GM12878 (cell line): ENCODE measurements at regions not wholly inside any gene's neighbourhood (a gene's known extent, or its start where the extent isn't known, plus 50 kb on each side); places are given as distances from the start of the nearest gene placed in this dataset.

Source experiments
- ATAC-seq: fragments of 200-7000 bp; cut with Tn5 transposase; 3 replicates; pipeline ENCODE4 v1.9.1; 2020; ENCODE audit warnings: mild to moderate bottlenecking, moderate library complexity
- BruUV-seq: library from RNA; stranded (reverse); fragments of 400-500 nt; replicated peaks from 2 replicates; lab custom pipeline; 2021; lab: Mats Ljungman, UMichigan
- CTCF ChIA-PET: fragments of 300-600 bp; sonication (Branson Sonifier 250); formaldehyde crosslinking; extraction: SDS; loops from one replicate; lab custom pipeline; 2021; ENCODE audit warnings: inconsistent platforms; lab: Yijun Ruan, JAX
- POLR2A ChIA-PET: fragments of 350-600 bp; formaldehyde crosslinking; extraction: SDS; loops from one replicate; lab custom pipeline; 2021; ENCODE audit warnings: inconsistent platforms; lab: Charles Lee
- RAD21 ChIA-PET: fragments of 300-600 bp; sonication (Branson Sonifier 250); formaldehyde crosslinking; loops from one replicate; lab custom pipeline; 2023; ENCODE audit warnings: antibody characterized with exemption; ENCODE audit not compliant: unreplicated experiment; lab: Charles Lee
- SMC1A ChIA-PET: fragments of 300-600 bp; sonication (Branson Sonifier 250); formaldehyde crosslinking; loops from one replicate; lab custom pipeline; 2023; ENCODE audit not compliant: unreplicated experiment, uncharacterized antibody; lab: Charles Lee
- DNase-seq: peaks from one replicate; pipeline ENCODE4 v3.0.0-alpha.2; 2011; ENCODE audit warnings: low read depth, low spot score
- FAIRE-seq: peaks from 3 replicates; lab custom pipeline; 2011; peaks lifted over from hg19 to GRCh38; lab: Jason Lieb, UNC
- H2AFZ ChIP-seq: 2 replicates; pipeline ENCODE4 v1.6.0; 2011; ENCODE audit warnings: low read depth, low read length, control low read depth; ENCODE audit not compliant: control insufficient read depth
- H3K27ac ChIP-seq: 2 replicates; pipeline ENCODE4 v1.5.1; 2011; ENCODE audit warnings: control low read depth; ENCODE audit not compliant: control insufficient read depth, insufficient read depth
- H3K27me3 ChIP-seq, 2 experiments: replicated peaks in 1 of 2; 2 replicates each; pipeline versions ENCODE4 v1.6.0 to v1.6.1; 2011; ENCODE audit warnings: low read length in 1 of 2; ENCODE audit not compliant: control insufficient read depth in 2 of 2, insufficient read depth in 2 of 2
- H3K36me3 ChIP-seq, 2 experiments: 2 replicates each; pipeline ENCODE4 v1.5.1; 2011; ENCODE audit warnings: low read length in 1 of 2; ENCODE audit not compliant: control insufficient read depth in 2 of 2, insufficient read depth in 2 of 2
- H3K4me1 ChIP-seq: 2 replicates; pipeline ENCODE4 v1.6.1; 2011; ENCODE audit warnings: mild to moderate bottlenecking, low read length, moderate library complexity, mixed read lengths; ENCODE audit not compliant: control insufficient read depth, insufficient read depth
- H3K4me2 ChIP-seq: 2 replicates; pipeline ENCODE4 v1.6.0; 2011; ENCODE audit warnings: control low read depth; ENCODE audit not compliant: control insufficient read depth, insufficient read depth
- H3K4me3 ChIP-seq: fragments of 200-600 bp; sonication (generic); 2 replicates; pipeline ENCODE4 v1.5.1; 2016
- H3K79me2 ChIP-seq: 2 replicates; pipeline ENCODE4 v1.6.0; 2011; ENCODE audit warnings: low read length; ENCODE audit not compliant: control insufficient read depth, insufficient read depth
- H3K9ac ChIP-seq: 2 replicates; pipeline ENCODE4 v1.8.0; 2011; ENCODE audit warnings: low read length, control low read depth, mixed read lengths; ENCODE audit not compliant: control insufficient read depth, insufficient read depth
- H3K9me3 ChIP-seq: replicated peaks from 3 replicates; pipeline ENCODE4 v1.5.1; 2011; ENCODE audit warnings: mild to moderate bottlenecking, low read length; ENCODE audit not compliant: control insufficient read depth, insufficient read depth
- H4K20me1 ChIP-seq: 2 replicates; pipeline ENCODE4 v1.6.0; 2011; ENCODE audit not compliant: control insufficient read depth, insufficient read depth
- BRCA1 ChIP-seq: IDR thresholded peaks from 2 replicates; pipeline ENCODE4 v1.6.1; 2011; ENCODE audit warnings: low read depth, low read length, improper control_type of control experiment
- CEBPB ChIP-seq, 2 experiments: fragments of 150-350 bp in 1 of 2; IDR thresholded peaks; 2 replicates each; pipeline ENCODE4 v1.6.1; 2012 to 2014; ENCODE audit warnings: low read depth in 2 of 2, low read length in 2 of 2, borderline replicate concordance in 1 of 2, inconsistent platforms in 1 of 2
- IRF4 ChIP-seq: IDR thresholded peaks from 2 replicates; pipeline ENCODE4 v1.6.1; 2011; ENCODE audit warnings: low read depth, low read length
- JUNB ChIP-seq: IDR thresholded peaks from 2 replicates; pipeline ENCODE4 v1.6.1; 2016; ENCODE audit warnings: antibody characterized with exemption, mild to moderate bottlenecking
- MTA3 ChIP-seq: IDR thresholded peaks from 2 replicates; pipeline ENCODE4 v1.6.1; 2012; ENCODE audit warnings: low read length, inconsistent platforms, borderline replicate concordance
- NFXL1 ChIP-seq: fragments of 450-650 bp; IDR thresholded peaks from 2 replicates; pipeline ENCODE4 v1.6.1; 2017; ENCODE audit warnings: antibody characterized with exemption, mild to moderate bottlenecking, borderline replicate concordance
- NFYB ChIP-seq: IDR thresholded peaks from 2 replicates; pipeline ENCODE4 v1.6.1; 2011; ENCODE audit warnings: low read depth, mild to moderate bottlenecking, low read length, improper control_type of control experiment, moderate library complexity; ENCODE audit not compliant: insufficient read depth
- SRF ChIP-seq, 2 experiments: IDR thresholded peaks; 2 replicates each; pipeline ENCODE4 v1.6.1; 2011; ENCODE audit warnings: low read depth in 2 of 2, low read length in 2 of 2, mild to moderate bottlenecking in 1 of 2, moderate library complexity in 1 of 2
- STAT1 ChIP-seq: fragments of 450-650 bp; conservative IDR thresholded peaks from 2 replicates; pipeline ENCODE4 v1.6.1; 2014; ENCODE audit warnings: antibody characterized with exemption, mild to moderate bottlenecking
- TAF1 ChIP-seq: IDR thresholded peaks from 2 replicates; pipeline ENCODE4 v1.6.1; 2011; ENCODE audit warnings: mild to moderate bottlenecking, low read depth, low read length, borderline replicate concordance
- TBL1XR1 ChIP-seq: IDR thresholded peaks from 2 replicates; pipeline ENCODE4 v1.6.1; 2012; ENCODE audit warnings: low read depth, low read length, improper control_type of control experiment
- YBX1 ChIP-seq: fragments of 450-650 bp; IDR thresholded peaks from 2 replicates; pipeline ENCODE4 v1.6.1; 2016; ENCODE audit warnings: antibody characterized with exemption
- ZNF217 ChIP-seq: fragments of 450-650 bp; IDR thresholded peaks from 2 replicates; pipeline ENCODE4 v1.6.1; 2017; ENCODE audit warnings: antibody characterized with exemption, mild to moderate bottlenecking
- WGBS: methylation state at CpG from one replicate; pipeline ENCODE4 v1.1.6; 2016; ENCODE audit warnings: low lambda C conversion rate; ENCODE audit not compliant: insufficient replicate concordance, insufficient coverage; ENCODE audit errors: missing lambda C conversion rate; 5-methylcytosine and 5-hydroxymethylcytosine counted together
- in situ Hi-C: fragments of 300-500 bp; cut with MboI; formaldehyde crosslinking; loops from 9 replicates; pipeline ENCODE4 v1.14.3; 2018; ENCODE audit warnings: mixed read lengths
- intact Hi-C: fragments of 100-400 bp; cut with micrococcal nuclease; formaldehyde crosslinking; loops from one replicate; pipeline ENCODE4 v1.14.2; 2022; ENCODE audit not compliant: unreplicated experiment
- TF ChIP-seq, protein P1 (sequence below): fragments of 450-650 bp; IDR thresholded peaks from 2 replicates; pipeline ENCODE4 v1.6.1; 2017; ENCODE audit warnings: mild to moderate bottlenecking, moderate library complexity
- TF ChIP-seq, protein P2 (sequence below): fragments of 450-650 bp; IDR thresholded peaks from 2 replicates; pipeline ENCODE4 v1.6.1; 2018; ENCODE audit warnings: mild to moderate bottlenecking, low read depth, moderate library complexity; ENCODE audit not compliant: partially characterized antibody

DNA sequence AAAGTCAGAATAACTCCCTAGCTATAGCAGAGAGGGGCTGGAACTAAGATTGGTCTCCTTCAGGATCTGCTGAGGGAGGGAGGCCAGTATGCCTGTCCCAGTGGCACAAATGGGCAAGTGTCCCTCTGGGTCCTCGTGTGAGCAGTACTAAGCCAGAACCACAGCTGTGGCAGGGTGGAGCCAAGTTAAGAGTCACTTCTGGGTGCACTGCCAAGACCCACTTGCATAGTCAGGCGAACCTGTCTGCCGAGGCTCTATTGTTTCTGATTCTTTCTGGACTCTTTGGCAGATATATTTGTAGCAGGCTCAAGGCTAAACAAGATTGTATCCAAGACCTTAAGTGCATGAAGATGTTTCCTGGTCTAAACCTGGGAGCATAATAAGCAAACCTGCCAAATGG, 1123.7 kb upstream of the POU3F4 start (continued):
- TF ChIP-seq, protein P1, sequence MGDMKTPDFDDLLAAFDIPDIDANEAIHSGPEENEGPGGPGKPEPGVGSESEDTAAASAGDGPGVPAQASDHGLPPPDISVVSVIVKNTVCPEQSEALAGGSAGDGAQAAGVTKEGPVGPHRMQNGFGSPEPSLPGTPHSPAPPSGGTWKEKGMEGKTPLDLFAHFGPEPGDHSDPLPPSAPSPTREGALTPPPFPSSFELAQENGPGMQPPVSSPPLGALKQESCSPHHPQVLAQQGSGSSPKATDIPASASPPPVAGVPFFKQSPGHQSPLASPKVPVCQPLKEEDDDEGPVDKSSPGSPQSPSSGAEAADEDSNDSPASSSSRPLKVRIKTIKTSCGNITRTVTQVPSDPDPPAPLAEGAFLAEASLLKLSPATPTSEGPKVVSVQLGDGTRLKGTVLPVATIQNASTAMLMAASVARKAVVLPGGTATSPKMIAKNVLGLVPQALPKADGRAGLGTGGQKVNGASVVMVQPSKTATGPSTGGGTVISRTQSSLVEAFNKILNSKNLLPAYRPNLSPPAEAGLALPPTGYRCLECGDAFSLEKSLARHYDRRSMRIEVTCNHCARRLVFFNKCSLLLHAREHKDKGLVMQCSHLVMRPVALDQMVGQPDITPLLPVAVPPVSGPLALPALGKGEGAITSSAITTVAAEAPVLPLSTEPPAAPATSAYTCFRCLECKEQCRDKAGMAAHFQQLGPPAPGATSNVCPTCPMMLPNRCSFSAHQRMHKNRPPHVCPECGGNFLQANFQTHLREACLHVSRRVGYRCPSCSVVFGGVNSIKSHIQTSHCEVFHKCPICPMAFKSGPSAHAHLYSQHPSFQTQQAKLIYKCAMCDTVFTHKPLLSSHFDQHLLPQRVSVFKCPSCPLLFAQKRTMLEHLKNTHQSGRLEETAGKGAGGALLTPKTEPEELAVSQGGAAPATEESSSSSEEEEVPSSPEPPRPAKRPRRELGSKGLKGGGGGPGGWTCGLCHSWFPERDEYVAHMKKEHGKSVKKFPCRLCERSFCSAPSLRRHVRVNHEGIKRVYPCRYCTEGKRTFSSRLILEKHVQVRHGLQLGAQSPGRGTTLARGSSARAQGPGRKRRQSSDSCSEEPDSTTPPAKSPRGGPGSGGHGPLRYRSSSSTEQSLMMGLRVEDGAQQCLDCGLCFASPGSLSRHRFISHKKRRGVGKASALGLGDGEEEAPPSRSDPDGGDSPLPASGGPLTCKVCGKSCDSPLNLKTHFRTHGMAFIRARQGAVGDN = no peak

DNA sequence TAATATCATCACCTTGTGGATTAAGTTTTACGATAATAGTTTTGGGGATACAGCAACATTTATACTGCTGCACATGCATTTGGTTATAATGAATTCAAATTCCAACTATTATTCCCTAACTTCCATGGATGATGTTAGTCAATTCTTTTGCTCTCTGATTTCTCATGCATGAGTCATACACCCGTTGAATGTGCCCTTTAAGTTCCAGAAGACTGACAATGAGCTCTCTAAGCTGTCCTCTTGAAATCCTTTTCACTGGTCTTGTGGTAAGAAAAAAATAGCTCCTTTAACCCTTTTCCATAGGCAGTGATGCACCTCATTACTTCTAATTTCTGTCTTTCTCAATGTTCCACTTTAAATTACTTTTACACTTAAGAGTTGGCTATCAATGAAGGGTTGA, 1095.2 kb upstream of the POU3F4 start:
- FAIRE-seq = no peak
- BruUV-seq = no TSS peak

More for the DNA sequence above, 1095.2 kb upstream of the POU3F4 start:
- Histone ChIP-seq H3K9me3 (no peaks in the 10 kb centered on the region), H4K20me1 (no peaks in the 10 kb centered on the region), H3K79me2 (no peaks in the 10 kb centered on the region), H3K27ac (no peak overlapping the region), H3K4me2 (no peak overlapping the region), H3K4me3 (no peak overlapping the region), H2AFZ (no peak overlapping the region), H3K27me3 (no peaks in the 10 kb centered on the region), H3K9ac (no peak overlapping the region), H3K36me3 (no peaks in the 10 kb centered on the region), H3K4me1 (no peaks in the 10 kb centered on the region)
- CTCF ChIA-PET = no interaction called here
- no peak for TF ChIP-seq NFYB
- no peak for TF ChIP-seq YBX1
- TF ChIP-seq BRCA1 = no peak
- TF ChIP-seq, protein P2, sequence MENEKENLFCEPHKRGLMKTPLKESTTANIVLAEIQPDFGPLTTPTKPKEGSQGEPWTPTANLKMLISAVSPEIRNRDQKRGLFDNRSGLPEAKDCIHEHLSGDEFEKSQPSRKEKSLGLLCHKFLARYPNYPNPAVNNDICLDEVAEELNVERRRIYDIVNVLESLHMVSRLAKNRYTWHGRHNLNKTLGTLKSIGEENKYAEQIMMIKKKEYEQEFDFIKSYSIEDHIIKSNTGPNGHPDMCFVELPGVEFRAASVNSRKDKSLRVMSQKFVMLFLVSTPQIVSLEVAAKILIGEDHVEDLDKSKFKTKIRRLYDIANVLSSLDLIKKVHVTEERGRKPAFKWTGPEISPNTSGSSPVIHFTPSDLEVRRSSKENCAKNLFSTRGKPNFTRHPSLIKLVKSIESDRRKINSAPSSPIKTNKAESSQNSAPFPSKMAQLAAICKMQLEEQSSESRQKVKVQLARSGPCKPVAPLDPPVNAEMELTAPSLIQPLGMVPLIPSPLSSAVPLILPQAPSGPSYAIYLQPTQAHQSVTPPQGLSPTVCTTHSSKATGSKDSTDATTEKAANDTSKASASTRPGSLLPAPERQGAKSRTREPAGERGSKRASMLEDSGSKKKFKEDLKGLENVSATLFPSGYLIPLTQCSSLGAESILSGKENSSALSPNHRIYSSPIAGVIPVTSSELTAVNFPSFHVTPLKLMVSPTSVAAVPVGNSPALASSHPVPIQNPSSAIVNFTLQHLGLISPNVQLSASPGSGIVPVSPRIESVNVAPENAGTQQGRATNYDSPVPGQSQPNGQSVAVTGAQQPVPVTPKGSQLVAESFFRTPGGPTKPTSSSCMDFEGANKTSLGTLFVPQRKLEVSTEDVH = no peak
- no peak for TF ChIP-seq JUNB
- TF ChIP-seq NFXL1 = no peak
- TF ChIP-seq TBL1XR1 = no peak
- TF ChIP-seq CEBPB (IDR thresholded peaks at IDR 0.05; ENCODE audit: borderline replicate concordance in 1 of 2, low read depth in 2 of 2, low read length in 2 of 2) = no peak
- no peak for TF ChIP-seq IRF4
- TF ChIP-seq TAF1 = no peak
- TF ChIP-seq ZNF217 = no peak
- TF ChIP-seq STAT1 = no peak
- no peak for TF ChIP-seq SRF (IDR thresholded peaks at IDR 0.05; ENCODE audit: low read depth in 2 of 2, low read length in 2 of 2)
- no peak for TF ChIP-seq MTA3
- POLR2A ChIA-PET = no interaction called here
- DNase-seq (no peak), ATAC-seq (no peak)
- SMC1A ChIA-PET = no interaction called here
- WGBS = 2% methylated on average over 2 of the region's 2 CpGs
- RAD21 ChIA-PET = no interaction called here
- in situ Hi-C loops = no loop called here
- intact Hi-C loops = no loop called here
